HG03135 (cell line): ENCODE measurements at regions not wholly inside any gene's neighbourhood (a gene's known extent, or its start where the extent isn't known, plus 50 kb on each side); places are given as distances from the start of the nearest gene placed in this dataset.
A peak's percentile ranks its signal among the peaks of the same experiment; 100 is the strongest.
"Not testable (repeated sequence)": the region's sequence is repeated elsewhere in the genome, so short reads cannot be mapped to it uniquely, and the experiment has no call there.

Experiments used
- ATAC-seq: cut with Tn5 transposase; IDR thresholded peaks from one replicate; pipeline ENCODE4 v1.9.1; 2021; ENCODE audit warnings: mild to moderate bottlenecking, moderate library complexity; ENCODE audit not compliant: unreplicated experiment

DNA sequence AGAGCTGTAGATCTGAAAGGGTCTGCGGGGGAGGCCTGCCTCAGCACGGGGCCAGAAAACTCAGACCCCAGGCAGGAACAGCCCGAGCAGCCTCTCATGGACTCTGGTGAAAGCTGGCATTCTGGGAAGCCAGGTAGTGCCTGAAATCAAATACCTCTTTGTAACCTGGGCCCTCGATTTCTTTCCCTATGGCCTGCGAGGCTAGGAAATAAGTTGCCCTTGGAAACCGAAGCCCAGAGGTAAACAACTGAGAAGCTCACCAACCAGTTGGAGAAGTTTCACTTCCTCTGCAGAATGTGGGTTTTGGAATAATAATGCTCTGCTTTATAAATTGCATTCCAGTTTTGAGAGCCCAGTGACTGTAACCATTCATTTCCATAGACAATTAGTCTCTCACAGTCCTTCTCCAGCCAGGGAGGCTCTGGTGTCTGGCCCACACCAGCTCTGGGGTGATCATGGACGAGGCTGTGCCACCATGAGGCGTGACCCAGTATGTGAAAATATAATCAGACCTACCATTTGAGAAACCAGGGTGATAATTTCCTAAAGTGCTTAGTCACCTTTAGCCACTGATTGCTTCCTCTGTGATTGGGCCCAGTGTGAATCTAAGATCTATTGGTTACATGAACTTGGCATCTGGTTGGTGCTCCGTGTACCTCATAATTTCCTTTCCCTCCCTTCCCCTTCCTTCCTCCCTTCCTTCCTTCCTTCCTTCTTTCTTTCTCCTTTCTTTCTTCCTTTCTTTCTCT is 133.1 kb upstream of the PELI1 start:
- ATAC-seq = no peak

DNA sequence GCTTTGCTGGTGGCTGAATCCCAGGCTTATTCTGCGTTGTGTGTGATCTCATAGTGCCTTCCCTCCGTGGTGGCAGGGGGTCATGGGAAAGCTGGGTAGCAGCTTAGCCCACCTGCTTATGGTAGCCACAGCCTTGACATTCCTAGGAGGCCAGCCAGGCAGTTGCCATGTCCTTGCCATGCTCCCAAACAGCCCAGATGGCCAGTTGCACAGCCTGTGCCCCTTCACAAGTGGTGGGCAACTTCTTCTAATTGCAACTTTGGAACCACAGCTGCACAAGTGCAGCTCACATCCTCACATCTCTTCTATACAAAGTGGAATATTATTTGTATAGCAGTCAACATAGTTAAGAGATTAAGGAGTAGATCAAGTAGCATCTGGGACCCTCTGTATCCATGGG is 136.6 kb upstream of the PELI1 start:
- ATAC-seq = not testable (repeated sequence)

DNA sequence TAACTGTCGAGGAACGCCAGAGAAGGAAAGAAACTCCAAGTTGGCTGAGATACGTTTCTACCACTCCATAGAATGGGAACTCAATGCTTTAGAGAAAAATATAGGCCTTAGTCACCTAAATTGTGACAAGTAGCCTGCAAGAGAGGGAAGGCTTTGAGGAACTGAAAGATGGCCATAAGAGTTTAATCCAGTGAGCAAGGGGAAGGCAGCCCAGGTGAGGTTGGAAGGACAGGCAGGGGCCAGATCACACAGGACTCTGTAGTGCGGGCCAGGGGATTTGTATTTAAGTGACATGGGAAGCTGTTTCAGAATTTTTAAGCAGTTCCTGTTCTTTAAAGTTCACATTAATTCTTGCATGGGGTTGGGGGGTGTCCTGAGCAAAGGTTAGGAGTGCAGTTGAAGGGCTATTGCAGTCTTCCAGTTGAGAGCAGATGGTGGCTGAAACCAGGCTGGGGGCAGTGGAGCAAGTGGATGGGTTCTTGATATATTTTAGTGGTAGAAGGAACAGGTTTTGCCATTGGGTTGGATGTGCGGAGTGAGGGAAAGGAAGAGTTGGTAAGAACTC is 138.9 kb upstream of the PELI1 start:
- peak; percentile 35 for ATAC-seq

DNA sequence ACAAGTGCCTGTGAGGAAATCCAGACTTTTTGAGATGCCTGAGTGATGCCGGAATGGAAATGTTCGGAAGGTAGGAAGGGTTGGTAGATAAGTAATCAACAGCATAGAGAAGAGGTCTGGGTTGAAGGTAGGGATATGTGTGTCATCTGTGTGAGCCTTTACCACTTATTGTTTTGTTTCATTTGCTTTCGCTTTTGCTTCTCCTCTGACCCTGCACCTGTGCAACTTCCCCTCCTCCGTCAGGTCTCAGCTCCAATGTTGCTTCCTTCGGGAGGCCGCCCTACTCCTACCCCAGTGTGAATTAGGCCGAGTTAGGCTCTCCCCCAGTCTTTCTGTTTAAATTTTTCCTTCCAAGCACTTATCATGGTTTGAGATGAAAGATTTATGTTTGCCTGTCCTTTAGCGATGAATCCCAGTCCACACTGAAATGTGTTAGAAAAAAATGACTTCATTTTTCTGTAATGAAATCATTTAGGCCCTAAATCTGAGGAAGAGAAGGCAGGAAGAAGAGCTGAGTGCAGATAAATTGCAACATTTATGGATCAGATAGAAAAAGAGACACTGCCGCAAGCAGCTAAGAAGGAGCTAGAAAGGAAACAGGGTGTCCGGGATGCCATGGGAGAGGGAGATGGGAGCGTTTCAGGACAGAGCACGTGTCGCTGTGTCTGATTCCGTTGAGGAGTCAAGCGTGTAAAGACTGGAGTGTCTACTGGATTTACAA is 139.6 kb upstream of the PELI1 start:
- peak; percentile 94 for ATAC-seq

DNA sequence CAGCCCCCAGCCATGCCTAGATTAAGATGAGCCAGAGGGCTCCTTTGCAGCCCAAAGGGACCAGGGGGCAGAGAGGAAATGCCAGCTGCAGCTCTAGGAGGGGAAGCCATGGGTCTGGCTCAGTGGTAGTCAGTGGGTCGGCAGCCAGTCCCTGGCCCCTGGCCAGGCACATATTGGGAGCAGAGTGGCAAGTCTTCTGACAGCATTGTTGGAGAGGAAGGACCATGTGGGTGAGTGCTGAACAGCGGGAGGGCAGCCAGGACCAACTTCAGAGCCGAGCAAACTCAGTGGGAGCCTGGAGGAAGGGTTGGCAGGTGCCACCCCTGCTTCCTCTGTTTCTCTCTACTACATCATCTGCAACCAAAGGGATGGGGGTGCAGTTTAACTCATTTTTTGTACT is 140.5 kb upstream of the PELI1 start:
- no peak for ATAC-seq

DNA sequence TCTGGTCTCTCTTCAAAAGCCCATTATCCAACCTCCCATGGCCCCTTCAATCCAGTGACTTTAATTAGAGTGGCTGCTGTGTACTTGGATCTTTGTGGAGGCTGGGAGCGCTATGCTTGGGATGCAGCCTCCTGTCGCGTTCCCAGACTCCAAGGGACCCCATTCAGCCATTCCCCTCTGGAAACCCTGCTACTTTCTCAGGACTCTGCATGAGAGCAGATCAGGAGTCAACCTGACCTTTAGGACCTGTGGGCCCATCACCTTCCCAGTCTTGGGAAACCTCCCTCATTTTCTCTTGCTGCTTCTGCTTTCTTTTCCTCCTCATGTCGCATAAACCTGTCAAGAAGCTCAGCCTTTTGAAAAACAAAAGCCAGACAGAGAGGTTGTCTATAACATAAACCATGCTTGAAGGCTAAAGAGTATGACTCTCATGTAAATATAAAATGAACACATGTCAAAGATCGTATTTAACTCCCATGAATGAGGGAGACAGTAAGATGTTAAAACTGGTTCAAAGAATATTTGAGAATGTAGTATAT is 143.1 kb upstream of the PELI1 start:
- ATAC-seq = no peak

DNA sequence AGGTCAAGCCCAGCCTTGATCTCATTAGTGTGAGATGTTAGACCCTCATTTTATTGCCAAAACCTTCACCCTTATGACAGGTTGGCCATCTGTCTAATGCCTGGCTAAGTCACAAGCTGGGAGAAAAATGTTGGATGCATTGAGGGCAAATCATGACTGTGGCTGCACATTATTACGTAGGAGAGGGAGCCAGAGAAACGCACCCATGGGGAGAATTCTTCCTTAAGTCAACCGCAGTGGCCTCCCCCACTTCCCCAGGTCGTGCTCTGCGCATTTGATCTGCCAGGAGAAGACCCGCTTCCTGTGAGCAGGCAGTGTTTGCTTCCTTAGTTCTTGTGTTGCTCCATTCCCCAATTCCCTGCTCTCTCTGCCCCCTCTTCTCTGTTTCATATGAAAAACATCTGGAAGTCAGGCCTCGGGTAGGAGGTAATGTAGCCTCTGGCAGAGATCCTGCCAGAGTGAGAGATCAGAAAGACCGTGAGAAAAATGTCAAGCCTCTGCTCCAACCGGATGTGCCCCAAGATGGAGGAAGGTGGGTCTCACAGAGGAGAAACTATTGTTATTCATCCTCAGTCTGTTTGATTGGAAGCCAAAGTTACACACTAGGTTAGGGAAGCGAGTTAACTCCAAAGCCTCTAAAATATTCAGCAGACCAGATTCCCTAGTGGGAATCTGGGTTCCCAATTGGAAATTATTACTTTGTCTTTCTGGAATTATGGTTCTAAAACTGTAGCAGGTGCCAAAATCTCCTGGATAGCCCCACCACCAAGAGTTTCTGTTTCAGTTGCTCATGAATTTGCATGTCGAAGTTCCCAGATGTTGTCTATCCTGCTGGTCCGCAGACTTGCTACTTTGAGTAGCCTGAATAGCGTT is 144.3 kb upstream of the PELI1 start:
- no peak for ATAC-seq

DNA sequence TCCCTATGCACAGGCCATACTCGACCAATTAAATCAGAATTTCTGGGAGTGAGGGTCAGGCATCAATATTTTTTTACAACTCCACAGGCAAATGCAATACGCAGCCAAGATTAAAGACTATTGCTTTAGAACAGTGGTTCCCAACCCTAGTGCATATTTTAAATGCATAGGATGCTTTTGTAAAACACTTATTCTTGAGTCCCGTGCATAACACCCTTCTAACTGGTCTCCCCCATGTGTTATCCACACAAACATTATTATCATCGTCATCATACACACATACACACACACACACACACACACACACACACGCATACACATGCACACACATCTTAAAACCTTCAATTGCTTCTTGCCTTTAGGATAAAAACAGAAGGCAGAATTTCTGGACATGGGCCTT is 145.0 kb upstream of the PELI1 start:
- ATAC-seq = no peak

DNA sequence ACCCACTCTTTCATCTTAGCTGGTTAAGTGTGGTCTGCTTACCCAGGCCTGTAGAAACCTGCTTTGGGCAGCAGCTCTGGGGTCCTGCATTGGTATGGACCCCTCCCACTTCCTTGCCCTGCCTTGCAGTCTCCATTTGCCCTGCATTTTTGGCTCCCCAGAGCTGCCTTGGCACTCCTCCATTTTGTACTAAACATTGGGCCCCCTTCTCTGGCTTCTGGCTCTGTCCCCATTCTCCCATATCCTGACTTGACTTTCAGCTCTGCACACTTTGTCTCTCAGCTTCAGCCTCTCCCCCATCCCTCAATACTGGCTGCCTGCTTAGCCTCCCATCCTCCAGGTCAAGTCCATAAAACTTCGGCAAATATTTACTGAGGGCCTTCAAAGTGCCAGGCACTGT is 145.5 kb upstream of the PELI1 start:
- ATAC-seq = no peak

DNA sequence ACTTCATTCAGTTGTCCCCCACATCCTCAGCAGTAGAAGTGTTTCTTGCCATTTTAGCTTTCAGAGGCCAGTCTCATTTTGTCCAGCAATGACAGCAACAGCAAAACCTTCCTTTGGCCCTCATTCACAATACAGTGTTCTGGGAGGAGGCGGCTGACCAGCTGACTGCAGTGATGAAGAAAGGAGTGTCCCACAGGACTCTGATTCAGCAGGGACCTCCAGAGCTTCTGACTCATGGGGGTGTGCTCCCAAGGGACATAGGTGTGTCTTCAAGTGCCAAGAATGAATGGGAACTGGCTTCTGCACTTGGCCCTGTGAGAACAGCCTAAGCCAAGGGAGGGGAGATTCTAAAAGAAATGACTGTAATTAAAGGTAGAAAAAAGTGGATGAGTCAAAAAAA is 147.0 kb upstream of the PELI1 start:
- ATAC-seq = no peak

DNA sequence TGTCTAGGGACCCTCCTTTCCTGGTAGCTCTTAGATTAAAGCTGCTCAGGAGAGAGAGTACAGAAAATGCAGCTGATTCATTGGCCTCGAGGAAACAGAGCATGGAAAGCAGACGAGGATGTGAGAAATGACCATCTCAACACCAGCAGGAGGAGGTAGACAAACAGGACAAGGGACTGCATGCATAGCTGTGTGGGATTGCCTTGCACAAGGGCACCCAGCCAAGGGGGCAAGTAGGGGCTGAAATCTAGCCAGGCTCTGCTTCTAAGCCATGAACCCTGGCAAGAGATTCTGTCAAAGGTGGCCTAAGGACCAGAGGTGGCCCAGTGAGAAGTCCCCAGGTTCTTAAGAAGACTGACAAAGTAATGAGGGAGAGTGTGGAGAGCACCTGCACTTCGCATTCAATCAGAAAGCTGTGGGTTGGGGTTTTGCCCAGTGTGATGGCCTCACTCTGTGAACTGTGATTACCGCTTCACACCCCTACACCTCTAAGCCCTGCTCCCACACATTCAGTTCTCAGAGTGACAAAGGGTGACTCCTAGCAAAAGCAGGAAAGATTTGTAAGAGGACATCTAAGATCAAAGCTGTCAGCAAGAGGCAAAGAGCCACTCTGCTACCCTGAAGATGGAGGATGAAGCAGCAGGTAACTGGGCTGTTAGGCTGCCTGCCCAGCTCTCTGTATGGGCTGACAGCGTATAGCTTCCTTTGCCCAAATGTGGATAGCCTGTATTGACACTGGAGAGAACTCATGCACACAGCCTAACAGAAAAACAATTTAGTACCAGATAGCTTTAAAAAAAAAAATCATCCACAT is 151.3 kb upstream of the PELI1 start:
- peak; percentile 67 for ATAC-seq

DNA sequence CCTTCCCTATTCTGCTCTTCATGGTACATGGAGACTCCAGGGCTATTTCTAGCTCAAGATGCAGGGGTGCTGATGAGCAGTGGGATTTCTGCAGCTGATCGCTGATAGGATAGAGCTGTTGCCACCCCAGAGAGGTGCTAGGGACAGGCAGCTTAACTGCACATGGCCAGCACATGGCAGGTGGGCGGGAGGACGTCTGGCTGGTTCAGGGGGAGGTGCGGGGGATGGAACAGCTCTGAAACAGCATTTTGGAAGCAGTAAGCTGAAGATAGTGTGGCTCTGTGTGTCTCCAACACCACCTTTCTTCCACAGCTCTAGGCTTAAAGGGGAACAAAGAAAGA is 151.9 kb upstream of the PELI1 start:
- ATAC-seq = no peak

DNA sequence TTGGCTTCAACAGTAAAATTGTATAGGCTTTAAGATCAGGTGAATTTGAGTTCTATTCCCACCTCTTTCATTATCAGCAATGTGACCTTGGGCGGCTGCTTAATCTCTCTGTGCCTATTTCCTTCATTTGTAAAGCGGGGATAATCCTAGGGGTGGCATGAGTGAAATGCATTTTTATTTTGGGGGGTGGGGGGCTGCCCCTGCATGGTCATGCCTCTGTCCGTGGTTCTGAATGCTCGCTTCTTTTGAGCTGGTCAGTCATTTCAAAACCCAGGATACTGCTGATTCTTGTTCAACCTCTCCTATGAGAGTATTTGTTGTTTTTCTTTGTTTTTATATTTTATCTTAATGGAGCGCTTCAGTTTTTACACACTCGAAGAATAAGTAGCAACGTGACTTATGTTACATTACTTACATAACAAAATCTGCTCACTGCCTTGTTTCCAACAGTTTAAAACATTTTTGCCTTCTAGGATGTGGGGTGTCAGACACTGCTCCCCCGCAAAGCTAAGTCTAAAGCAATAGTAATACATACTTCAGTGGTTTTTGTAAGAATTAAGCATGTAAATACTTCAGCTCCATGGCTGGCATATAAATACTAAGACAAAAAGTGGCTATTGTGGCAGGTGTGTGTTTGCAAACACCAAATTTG is 152.6 kb upstream of the PELI1 start:
- no peak for ATAC-seq

DNA sequence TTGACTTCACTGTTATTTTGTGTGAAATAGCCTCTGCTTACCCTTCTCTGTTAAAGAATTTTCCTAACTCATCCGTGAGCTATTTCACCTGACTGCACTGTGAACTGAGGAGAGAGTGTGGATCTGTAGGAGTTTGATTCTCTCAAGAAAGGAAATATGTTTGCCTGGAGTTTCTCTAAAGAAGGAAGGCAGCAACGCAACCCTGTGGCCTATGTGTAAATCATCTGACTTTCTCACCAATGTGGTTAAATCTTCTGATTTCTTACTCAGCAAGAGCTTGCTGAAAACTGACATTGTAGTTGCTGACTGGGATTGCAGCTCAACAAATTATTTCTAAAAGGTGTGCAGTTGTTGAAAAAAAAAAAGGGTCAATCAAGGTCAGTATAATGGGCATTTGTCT is 153.9 kb upstream of the PELI1 start:
- no peak for ATAC-seq

DNA sequence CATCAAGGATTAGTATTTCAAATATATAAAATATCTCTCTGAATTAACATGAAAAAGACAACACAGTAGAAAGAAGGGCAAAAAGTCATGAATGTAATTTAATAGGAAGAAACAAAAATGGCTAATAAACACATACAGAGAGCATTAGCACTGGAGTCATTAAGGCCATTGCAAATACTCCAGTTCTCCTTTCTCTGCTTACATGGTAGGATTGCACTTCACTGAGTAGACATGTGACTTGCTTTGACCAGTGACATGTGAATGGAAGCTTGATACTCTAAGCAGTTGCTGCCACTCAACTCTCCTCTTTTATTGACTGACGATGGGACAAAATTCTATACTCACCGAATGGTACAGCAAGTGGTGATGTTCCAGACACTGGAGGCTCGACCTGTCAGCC is 153.9 kb upstream of the LGALSL start:
- ATAC-seq = no peak

DNA sequence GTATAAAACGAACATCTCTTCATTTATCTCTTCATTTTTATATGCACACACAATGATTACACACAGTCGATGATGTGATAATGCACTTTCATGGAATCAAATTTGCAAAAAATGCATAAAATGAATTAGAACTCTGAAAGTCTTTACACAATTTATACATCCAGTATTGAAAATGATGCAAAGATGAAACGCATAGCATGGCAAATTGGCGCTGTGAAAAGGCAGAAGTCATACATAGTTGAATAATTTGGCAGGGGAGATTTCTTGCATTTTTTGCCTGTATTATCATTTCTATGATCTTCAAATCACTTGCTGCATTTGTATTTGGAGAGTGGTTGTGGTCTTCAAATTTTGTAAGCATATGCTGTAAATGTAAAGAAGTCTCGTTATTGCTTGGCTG is 150.7 kb upstream of the LGALSL start:
- no peak for ATAC-seq

DNA sequence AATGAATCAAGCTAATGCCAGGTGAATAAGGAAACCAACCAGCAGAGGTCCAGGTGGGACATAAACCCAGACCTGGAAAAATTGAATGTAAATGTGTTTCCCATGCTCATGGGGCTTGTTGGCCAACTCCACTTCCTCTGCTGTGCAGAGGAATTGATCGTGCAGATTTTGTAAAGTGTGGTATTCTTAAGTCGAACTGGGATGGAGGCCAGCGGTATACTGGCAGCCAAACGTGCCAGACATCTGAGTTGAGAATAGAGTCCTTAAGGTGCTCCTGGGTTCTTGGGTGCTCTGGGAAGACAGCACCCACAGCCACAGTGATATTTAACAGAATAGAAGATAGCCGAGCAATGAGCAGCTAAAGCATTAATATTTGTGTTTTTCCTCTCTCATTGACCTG is 146.5 kb upstream of the LGALSL start:
- no peak for ATAC-seq

DNA sequence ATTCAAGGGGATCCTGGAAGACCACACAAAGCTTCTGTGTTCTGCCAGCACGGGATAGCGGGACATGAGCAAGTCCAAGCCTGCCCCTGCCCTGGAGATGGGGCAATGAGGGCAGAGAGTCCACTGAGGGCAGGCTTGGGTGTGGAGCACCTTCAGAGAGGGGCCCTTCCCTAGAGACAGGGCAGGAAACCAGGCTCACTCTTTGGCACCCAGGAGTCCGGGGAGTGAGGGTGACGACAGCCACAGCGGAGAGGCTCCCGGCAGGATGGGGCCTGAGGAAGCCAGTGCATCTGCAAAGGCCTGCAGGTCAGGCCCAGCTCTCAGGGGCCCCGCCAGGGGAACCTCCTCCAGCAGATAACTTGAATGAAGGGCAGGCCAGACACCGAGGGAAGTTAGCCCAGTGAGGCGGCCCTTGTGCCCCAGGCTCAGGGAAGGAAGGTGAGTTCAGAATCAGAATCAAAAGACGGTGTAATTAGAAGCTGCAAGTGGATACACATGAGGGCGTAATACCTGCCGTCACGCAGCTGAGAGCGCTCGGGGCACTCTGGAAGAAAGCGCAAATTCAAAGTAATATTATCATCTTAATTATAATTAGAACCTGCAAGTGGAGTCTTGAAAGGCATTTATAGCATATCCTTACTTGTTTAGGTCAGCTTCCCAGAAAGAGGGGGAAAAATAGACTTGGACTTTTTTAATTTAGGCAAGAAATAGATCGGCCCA is 142.6 kb upstream of the LGALSL start:
- no peak for ATAC-seq

DNA sequence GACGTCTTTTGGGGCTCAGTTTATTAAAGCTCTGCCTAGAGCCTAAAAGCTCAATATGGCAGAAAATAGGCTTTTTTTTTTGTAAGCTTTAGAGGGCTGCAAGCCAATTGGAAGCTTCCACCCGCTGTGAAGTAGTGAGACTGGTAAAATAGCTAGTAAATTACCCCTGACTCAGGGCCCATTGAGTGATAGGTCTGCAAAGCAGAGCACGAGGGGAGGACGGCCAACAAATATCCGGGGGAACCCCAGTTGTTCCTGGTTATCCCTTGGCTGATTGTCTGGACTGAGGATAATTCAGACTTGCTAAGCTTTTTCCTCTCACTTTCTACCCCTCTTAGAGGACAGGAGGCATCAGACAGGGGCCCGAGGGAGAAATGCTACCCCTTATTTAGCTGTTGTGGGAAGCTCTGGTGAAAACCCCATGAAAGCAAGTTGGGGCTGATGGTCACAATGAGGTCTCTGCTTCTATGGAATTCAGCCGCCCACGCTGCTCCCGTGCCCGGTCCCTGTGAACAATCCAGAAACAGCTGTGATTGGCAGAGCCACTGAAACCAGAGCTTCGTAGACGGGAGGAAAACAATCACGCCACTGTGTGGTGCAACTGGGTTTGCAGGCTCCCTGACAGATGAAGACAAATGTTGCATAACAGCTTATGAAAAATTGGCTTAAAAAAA is 141.9 kb upstream of the LGALSL start:
- ATAC-seq = no peak
